SW 1271 (cell line): ENCODE measurements at regions not wholly inside any gene's neighbourhood (a gene's known extent, or its start where the extent isn't known, plus 50 kb on each side); places are given as distances from the start of the nearest gene placed in this dataset.

Experiments used
- DNase-seq, 2 experiments: peaks; one replicate each; lab custom pipeline; 2025; lab: John Stamatoyannopoulos, UW

GRCh38 chr12:78697817-78698415 lies 166.7 kb upstream of the SYT1 start:
- DNase-seq, result peak in 1 of 2 experiments; percentile 35

GRCh38 chr12:78698747-78699146 lies 165.8 kb upstream of the SYT1 start:
- peak in 1 of 2 experiments; percentile 48 for DNase-seq

GRCh38 chr12:78700565-78700964 lies 164.0 kb upstream of the SYT1 start:
- DNase-seq, result no peak

GRCh38 chr12:78703820-78704525 lies 160.6 kb upstream of the SYT1 start:
- peak; percentile 88 to 96 for DNase-seq

- DNase-seq, result no peak
These were observed 152.6 kb upstream of the SYT1 start for GRCh38 chr12:78711954-78712353.

- DNase-seq, result no peak
These were observed 151.6 kb upstream of the SYT1 start for GRCh38 chr12:78712834-78713481.

GRCh38 chr12:78719721-78720120 lies 144.9 kb upstream of the SYT1 start:
- no peak for DNase-seq

- no peak for DNase-seq
These were observed 142.7 kb upstream of the SYT1 start for GRCh38 chr12:78721906-78722305.

GRCh38 chr12:78725033-78725432 lies 139.5 kb upstream of the SYT1 start:
- no peak for DNase-seq

- no peak for DNase-seq
These were observed 138.5 kb upstream of the SYT1 start for GRCh38 chr12:78725951-78726580.

- DNase-seq, result no peak
These were observed 137.7 kb upstream of the SYT1 start for GRCh38 chr12:78726854-78727253.

- no peak for DNase-seq
These were observed 132.1 kb upstream of the SYT1 start for GRCh38 chr12:78732481-78732880.

- DNase-seq, result no peak
These were observed 124.9 kb upstream of the SYT1 start for GRCh38 chr12:78739653-78740052.

GRCh38 chr12:78746001-78746400 lies 118.6 kb upstream of the SYT1 start:
- DNase-seq, result no peak

- DNase-seq, result no peak
These were observed 111.5 kb upstream of the SYT1 start for GRCh38 chr12:78753058-78753457.

GRCh38 chr12:78756936-78757335 lies 107.6 kb upstream of the SYT1 start:
- DNase-seq, result no peak

GRCh38 chr12:78759367-78759766 lies 105.2 kb upstream of the SYT1 start:
- DNase-seq, result no peak

- no peak for DNase-seq
These were observed 103.7 kb upstream of the SYT1 start for GRCh38 chr12:78760906-78761305.

GRCh38 chr12:78764913-78765312 lies 99.7 kb upstream of the SYT1 start:
- no peak for DNase-seq

GRCh38 chr12:78767264-78767981 lies 97.2 kb upstream of the SYT1 start:
- DNase-seq, result no peak

- no peak for DNase-seq
These were observed 86.2 kb upstream of the SYT1 start for GRCh38 chr12:78778339-78778738.

- DNase-seq, result no peak
These were observed 77.0 kb upstream of the SYT1 start for GRCh38 chr12:78787576-78787975.
